Ovary (tissue), 7 donors: ENCODE measurements at regions not wholly inside any gene's neighbourhood (a gene's known extent, or its start where the extent isn't known, plus 50 kb on each side); places are given as distances from the start of the nearest gene placed in this dataset.

Experiments used
- DNase-seq, 5 donors: peaks; one replicate each; pipeline ENCODE4 v3.0.0-alpha.2; 2019 to 2020
- H3K27ac ChIP-seq, 2 donors: fragments of 200-600 bp; one replicate each; pipeline versions ENCODE4 v1.5.1 to v1.8.0; 2019 to 2022
- H3K27me3 ChIP-seq: fragments of 200-600 bp; one replicate; pipeline ENCODE4 v1.8.0; 2022
- H3K36me3 ChIP-seq: fragments of 200-600 bp; sonication (generic); one replicate; pipeline ENCODE4 v1.5.1; 2019
- H3K4me1 ChIP-seq: one replicate; pipeline ENCODE4 v1.8.1; 2013; ENCODE audit warnings: mild to moderate bottlenecking, moderate library complexity; ENCODE audit not compliant: insufficient read depth
- H3K4me3 ChIP-seq: fragments of 200-600 bp; sonication (generic); one replicate; pipeline ENCODE4 v1.5.1; 2017
- H3K9me3 ChIP-seq, 2 donors: fragments of 200-600 bp in 1 of 2; sonication (generic) in 1 of 2; one replicate each; pipeline versions ENCODE4 v1.5.1 to v1.8.1; 2013 to 2019; ENCODE audit warnings: mild to moderate bottlenecking in 1 of 2, moderate library complexity in 1 of 2
- CTCF ChIP-seq, 3 donors: fragments of 450-650 bp in 2 of 3; fragments of 200-600 bp in 1 of 3; IDR thresholded peaks; one replicate each; pipeline versions ENCODE4 v1.5.1 to v1.8.0; 2016 to 2022; ENCODE audit warnings: antibody characterized with exemption in 3 of 3, mild to moderate bottlenecking in 1 of 3
- EP300 ChIP-seq: sonication (generic); formaldehyde crosslinking; IDR thresholded peaks from one replicate; pipeline ENCODE4 v1.6.1; 2017; ENCODE audit warnings: antibody characterized with exemption
- POLR2A ChIP-seq: fragments of 450-650 bp; IDR thresholded peaks from one replicate; pipeline ENCODE4 v1.6.1; 2017; ENCODE audit warnings: antibody characterized with exemption, mild to moderate bottlenecking, moderate library complexity
- WGBS, 3 donors: extraction: QIAGEN DNeasy Blood & Tissue Kit in 1 of 3; methylation state at CpG; one replicate each; pipeline versions ENCODE4 v1.1.5 to v1.1.7; 2013 to 2017; 5-methylcytosine and 5-hydroxymethylcytosine counted together
- intact Hi-C, 4 donors: fragments of 100-400 bp; cut with DNase I; formaldehyde crosslinking; loops; one replicate each; pipeline versions ENCODE4 v1.11.0 to v1.15.1; 2022 to 2023
- donor health status: DM: no; HTN: no; CAD: no; lungs with moderate emphysema.
- donor health status: DM: no; HTN: no; CAD: no.
- donor health status: Bipolar disorder and iron deficiency.
- donor health status: DM: no; HTN: no; CAD: no.
- donor health status: DM: yes; HTN: yes; CAD: no.

DNA sequence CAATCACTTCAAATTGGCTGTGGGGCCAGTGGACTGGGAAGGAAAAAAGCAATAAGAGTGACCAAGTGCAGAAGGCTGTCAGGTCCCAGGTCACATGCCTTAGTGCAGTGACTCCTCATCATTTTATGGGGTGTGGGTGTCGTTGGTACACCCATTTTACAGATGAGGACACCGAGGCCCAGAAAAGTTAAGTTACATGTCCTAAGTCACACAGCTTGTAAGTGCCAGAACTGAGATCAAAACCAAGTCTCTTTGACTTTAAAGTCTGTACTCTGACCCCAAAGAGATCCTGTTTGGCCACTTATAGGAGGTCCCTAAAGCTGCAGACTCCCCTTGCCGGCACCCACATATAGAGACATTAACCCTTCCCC lies 63.0 kb upstream of the POLG start:
- TF ChIP-seq POLR2A (no peak), EP300 (no peak), CTCF (IDR thresholded peaks at IDR 0.05) (no peak)
- Histone ChIP-seq H3K27me3 (no peaks in the 10 kb centered on the region), H3K4me1 (no peaks in the 10 kb centered on the region), H3K4me3 (no peak overlapping the region), H3K27ac (no peak overlapping the region), H3K36me3 (no peaks in the 10 kb centered on the region), H3K9me3 (no peaks in the 10 kb centered on the region)
- no peak for DNase-seq
- 38 to 60% (median 53%) methylated on average over 3 of the region's 3 CpGs for whole genome bisulfite sequencing, 3 donors
- intact Hi-C loops, result no loop called here

- WGBS, 3 donors, result 71 to 74% (median 72%) methylated on average over 12 of the region's 12 CpGs
- H3K27me3 ChIP-seq, result no peaks in the 10 kb centered on the region
- H3K36me3 ChIP-seq, result no peaks in the 10 kb centered on the region
- no peak for TF ChIP-seq EP300
- no peak for TF ChIP-seq POLR2A
- TF ChIP-seq CTCF (IDR thresholded peaks at IDR 0.05), result no peak
- intact Hi-C loops, result no loop called here
- no peaks in the 10 kb centered on the region for H3K9me3 ChIP-seq
- no peak for DNase-seq
- H3K4me3 ChIP-seq, result no peak overlapping the region
- no peaks in the 10 kb centered on the region for H3K4me1 ChIP-seq
- no peak overlapping the region for H3K27ac ChIP-seq
Observed at GRCh38 chr15:89396723-89397652, 62.4 kb upstream of the POLG start.

GRCh38 chr15:89395996-89396395 lies 61.4 kb upstream of the POLG start:
- 77 to 82% (median 80%) methylated on average over 4 of the region's 4 CpGs for WGBS, 3 donors
- Histone ChIP-seq H3K27me3 (no peaks in the 10 kb centered on the region), H3K4me1 (no peaks in the 10 kb centered on the region), H3K4me3 (no peak overlapping the region), H3K27ac (no peak overlapping the region), H3K9me3 (no peaks in the 10 kb centered on the region), H3K36me3 (no peaks in the 10 kb centered on the region)
- no peak for TF ChIP-seq CTCF (IDR thresholded peaks at IDR 0.05)
- TF ChIP-seq POLR2A, result no peak
- TF ChIP-seq EP300, result no peak
- DNase-seq, result no peak
- intact Hi-C loops, result no loop called here

DNA sequence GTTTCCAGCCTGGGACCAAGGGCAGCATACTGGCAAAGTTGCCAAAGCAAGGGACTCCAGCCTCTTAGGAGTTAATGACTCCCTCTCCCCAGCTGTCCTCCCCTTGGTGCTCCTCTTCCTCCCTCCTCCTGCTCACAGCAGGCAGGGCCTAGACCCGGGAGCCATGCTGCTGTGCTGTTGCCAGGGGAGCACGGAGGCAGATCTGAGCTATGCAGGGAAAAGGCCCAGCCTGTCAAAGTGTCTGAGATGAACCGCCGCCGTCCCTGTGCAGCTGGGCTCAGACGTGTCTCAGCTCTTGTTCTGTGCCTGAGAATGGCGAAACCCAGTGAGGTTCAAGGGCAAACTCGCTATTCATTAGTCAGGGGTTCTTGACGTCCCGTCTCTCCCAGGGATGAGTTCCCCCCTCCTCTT lies 60.8 kb upstream of the POLG start:
- no peak for TF ChIP-seq CTCF (IDR thresholded peaks at IDR 0.05)
- no peak for TF ChIP-seq EP300
- TF ChIP-seq POLR2A, result no peak
- no peaks in the 10 kb centered on the region for H3K9me3 ChIP-seq
- 43 to 58% (median 54%) methylated on average over 10 of the region's 10 CpGs for WGBS, 3 donors
- H3K4me1 ChIP-seq, result no peaks in the 10 kb centered on the region
- H3K36me3 ChIP-seq, result no peaks in the 10 kb centered on the region
- no peak overlapping the region for H3K27ac ChIP-seq
- no peak overlapping the region for H3K4me3 ChIP-seq
- no peak for DNase-seq
- intact Hi-C loops, result no loop called here
- no peaks in the 10 kb centered on the region for H3K27me3 ChIP-seq
